Lower lobe of right lung (tissue), 2 donors: ENCODE measurements at regions not wholly inside any gene's neighbourhood (a gene's known extent, or its start where the extent isn't known, plus 50 kb on each side); places are given as distances from the start of the nearest gene placed in this dataset.

Experiments
- ATAC-seq, 2 donors: fragments of 200-7000 bp; cut with Tn5 transposase; one replicate each; pipeline ENCODE4 v1.9.1; 2020 to 2022; ENCODE audit warnings: mild to moderate bottlenecking in 2 of 2, moderate library complexity in 2 of 2
- DNase-seq: peaks from one replicate; pipeline ENCODE4 v3.0.0-alpha.2; 2020
- H3K27ac ChIP-seq: fragments of 200-600 bp; one replicate; pipeline ENCODE4 v1.8.0; 2022
- H3K27me3 ChIP-seq: fragments of 200-600 bp; one replicate; pipeline ENCODE4 v1.8.0; 2022; ENCODE audit warnings: low read depth
- H3K36me3 ChIP-seq: fragments of 200-600 bp; one replicate; pipeline ENCODE4 v1.8.0; 2022; ENCODE audit warnings: mild to moderate bottlenecking
- H3K4me1 ChIP-seq: fragments of 200-600 bp; one replicate; pipeline ENCODE4 v1.8.0; 2022
- H3K4me3 ChIP-seq: fragments of 200-600 bp; one replicate; pipeline ENCODE4 v1.8.0; 2022; ENCODE audit warnings: mild to moderate bottlenecking
- H3K9me3 ChIP-seq: fragments of 200-600 bp; one replicate; pipeline ENCODE4 v1.8.0; 2022
- CTCF ChIP-seq: fragments of 200-600 bp; IDR thresholded peaks from one replicate; pipeline ENCODE4 v1.8.0; 2022; ENCODE audit warnings: antibody characterized with exemption, mild to moderate bottlenecking
- intact Hi-C: fragments of 100-400 bp; cut with DNase I; formaldehyde crosslinking; loops from one replicate; pipeline ENCODE4 v1.11.0; 2022
- donor health status: DM: no; HTN: yes; CAD: no; lungs with severe emphysema.

GRCh38 chr5:81848362-81848880, 97.5 kb upstream of the SSBP2 start:
- H3K4me1 ChIP-seq, result peaks cover 27% of the 10 kb centered on the region
- TF ChIP-seq CTCF, result no peak
- no peak for ATAC-seq
- H3K36me3 ChIP-seq, result no peaks in the 10 kb centered on the region
- intact Hi-C loops, result loop anchor here (5.0 kb wide), 1 partner anchor 96 kb away; the partner anchor contains the start of gene SSBP2
- no peak overlapping the region for H3K27ac ChIP-seq
- H3K4me3 ChIP-seq, result no peak overlapping the region
- no peaks in the 10 kb centered on the region for H3K9me3 ChIP-seq
- DNase-seq, result no peak
- no peaks in the 10 kb centered on the region for H3K27me3 ChIP-seq

GRCh38 chr5:81846301-81846700, 95.4 kb upstream of the SSBP2 start:
- Histone ChIP-seq H3K4me3 (no peak overlapping the region), H3K4me1 (peaks cover 15% of the 10 kb centered on the region), H3K27ac (no peak overlapping the region), H3K9me3 (no peaks in the 10 kb centered on the region), H3K36me3 (no peaks in the 10 kb centered on the region), H3K27me3 (no peaks in the 10 kb centered on the region)
- ATAC-seq (no peak), DNase-seq (no peak)
- no peak for TF ChIP-seq CTCF
- intact Hi-C loops, result loop anchor here (5.0 kb wide), 1 partner anchor 94 kb away; the partner anchor contains the start of gene SSBP2

GRCh38 chr5:81843845-81844244, 92.9 kb upstream of the SSBP2 start:
- intact Hi-C loops, result no loop called here
- no peak for ATAC-seq
- TF ChIP-seq CTCF, result no peak
- no peaks in the 10 kb centered on the region for H3K27me3 ChIP-seq
- peaks cover under 1% of the 10 kb centered on the region for H3K4me1 ChIP-seq
- no peaks in the 10 kb centered on the region for H3K36me3 ChIP-seq
- no peak for DNase-seq
- no peaks in the 10 kb centered on the region for H3K9me3 ChIP-seq
- no peak overlapping the region for H3K27ac ChIP-seq
- no peak overlapping the region for H3K4me3 ChIP-seq

GRCh38 chr5:81842795-81843398, 92.0 kb upstream of the SSBP2 start:
- peak in 1 of 2 donors; percentile 32 for ATAC-seq

GRCh38 chr5:81839034-81839433, 88.1 kb upstream of the SSBP2 start:
- Histone ChIP-seq H3K4me1 (peaks cover 6% of the 10 kb centered on the region), H3K9me3 (no peaks in the 10 kb centered on the region), H3K4me3 (no peak overlapping the region), H3K36me3 (no peaks in the 10 kb centered on the region), H3K27ac (no peak overlapping the region), H3K27me3 (no peaks in the 10 kb centered on the region)
- no peak for ATAC-seq
- TF ChIP-seq CTCF, result no peak
- DNase-seq, result no peak
- intact Hi-C loops, result no loop called here

More at GRCh38 chr5:81842795-81843398, 92.0 kb upstream of the SSBP2 start:
- Histone ChIP-seq H3K4me1 (peaks cover 6% of the 10 kb centered on the region), H3K4me3 (no peak overlapping the region), H3K27me3 (no peaks in the 10 kb centered on the region), H3K27ac (no peak overlapping the region), H3K36me3 (no peaks in the 10 kb centered on the region), H3K9me3 (no peaks in the 10 kb centered on the region)
- DNase-seq, result no peak
- intact Hi-C loops, result no loop called here
- TF ChIP-seq CTCF, result no peak
